OCI-LY7 (cell line): ENCODE measurements at regions not wholly inside any gene's neighbourhood (a gene's known extent, or its start where the extent isn't known, plus 50 kb on each side); places are given as distances from the start of the nearest gene placed in this dataset.

Experiments used
- BruUV-seq: library from RNA; stranded (reverse); fragments of 400-500 nt; replicated peaks from 2 replicates; lab custom pipeline; 2021; lab: Mats Ljungman, UMichigan
- CTCF ChIA-PET: fragments of 300-600 bp; sonication (Branson Sonifier 250); formaldehyde crosslinking; loops from one replicate; lab custom pipeline; 2022; ENCODE audit warnings: antibody characterized with exemption; ENCODE audit not compliant: unreplicated experiment; lab: Charles Lee
- POLR2A ChIA-PET: fragments of 300-600 bp; sonication (Branson Sonifier 250); formaldehyde crosslinking; loops from one replicate; lab custom pipeline; 2022; ENCODE audit warnings: antibody characterized with exemption; lab: Charles Lee
- DNase-seq: peaks from one replicate; pipeline ENCODE4 v3.0.0-alpha.2; 2015; ENCODE audit warnings: low spot score
- H2AFZ ChIP-seq: fragments of 200-600 bp; sonication (generic), shearing (Covaris generic); 2 replicates; pipeline ENCODE4 v1.6.1; 2014; ENCODE audit warnings: mild to moderate bottlenecking, antibody characterized with exemption, low read length, moderate library complexity
- H3K27ac ChIP-seq: fragments of 200-600 bp; sonication (generic); 2 replicates; pipeline ENCODE4 v1.5.1; 2014; ENCODE audit warnings: mixed run types, low read depth, mild to moderate bottlenecking, moderate library complexity, low read length, inconsistent platforms; ENCODE audit not compliant: poor library complexity, severe bottlenecking
- H3K36me3 ChIP-seq: fragments of 200-600 bp; sonication (generic); 2 replicates; pipeline ENCODE4 v1.6.1; 2014; ENCODE audit warnings: mild to moderate bottlenecking, antibody characterized with exemption, low read length, moderate library complexity, mixed read lengths; ENCODE audit not compliant: insufficient read depth
- H3K4me1 ChIP-seq: fragments of 200-600 bp; sonication (generic); 2 replicates; pipeline ENCODE4 v1.5.1; 2014; ENCODE audit warnings: mild to moderate bottlenecking, low read length; ENCODE audit not compliant: insufficient read depth, poor library complexity, severe bottlenecking
- H3K4me2 ChIP-seq: fragments of 200-600 bp; sonication (generic); 2 replicates; pipeline ENCODE4 v1.6.1; 2014; ENCODE audit warnings: mild to moderate bottlenecking, low read length
- H3K4me3 ChIP-seq: fragments of 200-600 bp; sonication (generic); 2 replicates; pipeline ENCODE4 v1.5.1; 2014; ENCODE audit warnings: mild to moderate bottlenecking, low read depth, low read length; ENCODE audit not compliant: poor library complexity, severe bottlenecking
- H3K79me2 ChIP-seq: fragments of 200-600 bp; sonication (generic); 2 replicates; pipeline ENCODE4 v1.6.1; 2016; ENCODE audit warnings: low read depth, mild to moderate bottlenecking, low read length, moderate library complexity, mixed read lengths; ENCODE audit not compliant: insufficient read depth
- H3K9me2 ChIP-seq: fragments of 200-600 bp; sonication (generic); 2 replicates; pipeline ENCODE4 v1.6.1; 2016; ENCODE audit warnings: mild to moderate bottlenecking, low read length, mixed read lengths; ENCODE audit not compliant: insufficient read depth
- H3K9me3 ChIP-seq: fragments of 200-600 bp; sonication (generic); 2 replicates; pipeline ENCODE4 v1.6.1; 2014; ENCODE audit warnings: mild to moderate bottlenecking, mixed run types, low read length, mixed read lengths
- H4K20me1 ChIP-seq: fragments of 200-600 bp; sonication (generic); 2 replicates; pipeline ENCODE4 v1.6.1; 2014; ENCODE audit warnings: mild to moderate bottlenecking, antibody characterized with exemption, low read length, moderate library complexity, mixed read lengths; ENCODE audit not compliant: insufficient read depth
- CTCF ChIP-seq: fragments of 200-600 bp; sonication (generic); conservative IDR thresholded peaks from 2 replicates; pipeline ENCODE4 v1.5.1; 2014; ENCODE audit warnings: mild to moderate bottlenecking, antibody characterized with exemption, low read length, moderate library complexity, mixed read lengths
- EZH2phosphoT487 ChIP-seq: fragments of 200-600 bp; sonication (generic); IDR thresholded peaks from 2 replicates; pipeline ENCODE4 v1.6.1; 2018; ENCODE audit warnings: low read depth, borderline replicate concordance, mild to moderate bottlenecking, mixed run types, antibody characterized with exemption, low read length, moderate library complexity, mixed read lengths
- intact Hi-C: fragments of 100-400 bp; cut with micrococcal nuclease; formaldehyde crosslinking; loops from one replicate; pipeline ENCODE4 v1.10.0; 2022; ENCODE audit not compliant: unreplicated experiment

- no peak overlapping the region for H2AFZ ChIP-seq
- H3K79me2 ChIP-seq: no peaks in the 10 kb centered on the region
- H3K4me1 ChIP-seq: no peaks in the 10 kb centered on the region
- intact Hi-C loops: no loop called here
- POLR2A ChIA-PET: no interaction called here
- CTCF ChIA-PET: no interaction called here
- no TSS peak for BruUV-seq
- H3K9me2 ChIP-seq: no peaks in the 10 kb centered on the region
- no peak for DNase-seq
- TF ChIP-seq EZH2phosphoT487 (no peak), CTCF (no peak)
- H3K27ac ChIP-seq: no peak overlapping the region
- no peaks in the 10 kb centered on the region for H3K36me3 ChIP-seq
- H3K9me3 ChIP-seq: no peaks in the 10 kb centered on the region
- H4K20me1 ChIP-seq: no peaks in the 10 kb centered on the region
- H3K4me3 ChIP-seq: no peak overlapping the region
- H3K4me2 ChIP-seq: no peak overlapping the region
Observed at GRCh38 chr2:138433995-138434951, 67.3 kb upstream of the SPOPL start.

GRCh38 chr2:138435701-138436100 is 65.9 kb upstream of the SPOPL start:
- Histone ChIP-seq H3K9me3 (no peaks in the 10 kb centered on the region), H2AFZ (no peak overlapping the region), H3K27ac (no peak overlapping the region), H3K4me3 (no peak overlapping the region), H3K9me2 (no peaks in the 10 kb centered on the region), H3K4me1 (no peaks in the 10 kb centered on the region), H3K79me2 (no peaks in the 10 kb centered on the region), H4K20me1 (no peaks in the 10 kb centered on the region), H3K36me3 (no peaks in the 10 kb centered on the region), H3K4me2 (no peak overlapping the region)
- no TSS peak for BruUV-seq
- DNase-seq: no peak
- POLR2A ChIA-PET: interaction anchor here (0.7 to 0.9 kb wide), 2 partner anchors 19 to 403 kb away, joined by 3 read pairs; no protein-coding TSS in a partner anchor
- CTCF ChIA-PET: no interaction called here
- intact Hi-C loops: no loop called here
- TF ChIP-seq CTCF (no peak), EZH2phosphoT487 (no peak)

- Histone ChIP-seq H3K4me3 (no peak overlapping the region), H3K4me2 (no peak overlapping the region), H4K20me1 (no peaks in the 10 kb centered on the region), H3K9me3 (no peaks in the 10 kb centered on the region), H3K27ac (no peak overlapping the region), H3K4me1 (no peaks in the 10 kb centered on the region), H3K79me2 (no peaks in the 10 kb centered on the region), H3K9me2 (no peaks in the 10 kb centered on the region), H3K36me3 (no peaks in the 10 kb centered on the region), H2AFZ (no peak overlapping the region)
- BruUV-seq: no TSS peak
- TF ChIP-seq EZH2phosphoT487: no peak
- TF ChIP-seq CTCF: no peak
- DNase-seq: no peak
- ChIA-PET CTCF (no interaction called here), POLR2A (no interaction called here)
- intact Hi-C loops: no loop called here
Observed at GRCh38 chr2:138439733-138440132, 61.8 kb upstream of the SPOPL start.
